ENCODE measurements at regions not wholly inside any gene's neighbourhood (a gene's known extent, or its start where the extent isn't known, plus 50 kb on each side); places are given as distances from the start of the nearest gene placed in this dataset.

- no peak for DNase-seq
- H3K27me3 ChIP-seq: no peaks in the 10 kb centered on the region
- H3K9me3 ChIP-seq: no peaks in the 10 kb centered on the region
- H3K27ac ChIP-seq: no peak overlapping the region
- intact Hi-C loops (cut with DNase I): no loop called here
- no peak overlapping the region for H3K4me3 ChIP-seq
- peaks cover 6% of the 10 kb centered on the region for H3K4me1 ChIP-seq
- no peak for ATAC-seq
- no peaks in the 10 kb centered on the region for H3K36me3 ChIP-seq (replicated peaks in 1 of 2; ENCODE audit: insufficient read depth in 1 of 2, low read depth in 2 of 2)
- TF ChIP-seq CTCF (IDR thresholded peaks at IDR 0.05): no peak
- TF ChIP-seq POLR2A (IDR thresholded peaks at IDR 0.05): no peak
These were observed 199.5 kb downstream of the NDFIP2 start for GRCh38 chr13:79680485-79680884.

GRCh38 chr13:79679334-79679733 is 198.4 kb downstream of the NDFIP2 start:
- intact Hi-C loops (cut with DNase I): loop anchor here (10.0 kb wide), 1 partner anchor 695 kb away; no protein-coding TSS in a partner anchor
- no peaks in the 10 kb centered on the region for H3K9me3 ChIP-seq
- ATAC-seq: peak; percentile 84
- peak; percentile 81 to 87 (median 85) for DNase-seq
- TF ChIP-seq CTCF (IDR thresholded peaks at IDR 0.05): peak; percentile 61 to 86 (median 79)
- TF ChIP-seq POLR2A (IDR thresholded peaks at IDR 0.05): no peak
- 8 to 13% methylated on average over 2 of the region's 2 CpGs for WGBS, 2 donors
- peaks cover 6% of the 10 kb centered on the region for H3K4me1 ChIP-seq
- H3K36me3 ChIP-seq (replicated peaks in 1 of 2; ENCODE audit: insufficient read depth in 1 of 2, low read depth in 2 of 2): no peaks in the 10 kb centered on the region
- H3K27ac ChIP-seq: no peak overlapping the region
- H3K4me3 ChIP-seq: no peak overlapping the region
- H3K27me3 ChIP-seq: no peaks in the 10 kb centered on the region

- Histone ChIP-seq H3K27ac (no peak overlapping the region), H3K4me1 (peaks cover 6% of the 10 kb centered on the region), H3K4me3 (no peak overlapping the region), H3K27me3 (no peaks in the 10 kb centered on the region), H3K36me3 (replicated peaks in 1 of 2; ENCODE audit: insufficient read depth in 1 of 2, low read depth in 2 of 2) (no peaks in the 10 kb centered on the region), H3K9me3 (no peaks in the 10 kb centered on the region)
- no peak for ATAC-seq
- DNase-seq: no peak
- intact Hi-C loops (cut with DNase I): loop anchor here (10.0 kb wide), 1 partner anchor 697 kb away; no protein-coding TSS in a partner anchor
- 65 to 81% methylated on average over 2 of the region's 2 CpGs for WGBS, 2 donors
- TF ChIP-seq CTCF (IDR thresholded peaks at IDR 0.05): no peak
- no peak for TF ChIP-seq POLR2A (IDR thresholded peaks at IDR 0.05)
These were observed 197.1 kb downstream of the NDFIP2 start for GRCh38 chr13:79678100-79678499.

GRCh38 chr13:79675931-79676660 is 195.1 kb downstream of the NDFIP2 start:
- WGBS, 2 donors: 59 to 68% methylated on average over 7 of the region's 7 CpGs
- ATAC-seq (peak; percentile 56), DNase-seq (peak in 1 of 4 donors; percentile 9)
- Histone ChIP-seq H3K27ac (no peak overlapping the region), H3K27me3 (no peaks in the 10 kb centered on the region), H3K4me1 (peaks cover 6% of the 10 kb centered on the region), H3K9me3 (no peaks in the 10 kb centered on the region), H3K36me3 (replicated peaks in 1 of 2; ENCODE audit: insufficient read depth in 1 of 2, low read depth in 2 of 2) (no peaks in the 10 kb centered on the region), H3K4me3 (no peak overlapping the region)
- intact Hi-C loops (cut with DNase I): loop anchor here (10.0 kb wide), 1 partner anchor 699 kb away; no protein-coding TSS in a partner anchor
- no peak for TF ChIP-seq POLR2A (IDR thresholded peaks at IDR 0.05)
- TF ChIP-seq CTCF (IDR thresholded peaks at IDR 0.05): peak in 1 of 7 experiments; percentile 30
